Stimulated activated CD4-positive, alpha-beta T cell treated with anti-CD3 and anti-CD28 coated beads, Interleukin-12 subunit alpha, Interleukin-12 subunit beta, amount 100 ng/mL, for 4 hours (primary cell): ENCODE measurements at regions not wholly inside any gene's neighbourhood (a gene's known extent, or its start where the extent isn't known, plus 50 kb on each side); places are given as distances from the start of the nearest gene placed in this dataset.

Experiments
- DNase-seq: peaks from one replicate; pipeline ENCODE4 v3.0.0-alpha.2; 2020

GRCh38 chr12:30874455-30875321, 51.9 kb upstream of the TSPAN11 start:
- DNase-seq = no peak

GRCh38 chr12:30870491-30871265, 55.9 kb upstream of the TSPAN11 start:
- DNase-seq = no peak

GRCh38 chr12:30867415-30867814, 59.1 kb upstream of the TSPAN11 start:
- DNase-seq = no peak

- DNase-seq = no peak
Observed at GRCh38 chr12:30866256-30866655, 60.3 kb upstream of the TSPAN11 start.

- no peak for DNase-seq
Observed at GRCh38 chr12:30863839-30864238, 62.7 kb upstream of the TSPAN11 start.

- no peak for DNase-seq
Observed at GRCh38 chr12:30862486-30862885, 64.1 kb upstream of the TSPAN11 start.

GRCh38 chr12:30859226-30859625, 67.3 kb upstream of the TSPAN11 start:
- no peak for DNase-seq

- DNase-seq = no peak
Observed at GRCh38 chr12:30858471-30858870, 68.1 kb upstream of the TSPAN11 start.

GRCh38 chr12:30853561-30854133, 72.9 kb upstream of the TSPAN11 start:
- no peak for DNase-seq

GRCh38 chr12:30850684-30851083, 75.9 kb upstream of the TSPAN11 start:
- DNase-seq = no peak

GRCh38 chr12:30847259-30847658, 79.3 kb upstream of the TSPAN11 start:
- DNase-seq = no peak

- no peak for DNase-seq
Observed at GRCh38 chr12:30846776-30847175, 79.8 kb upstream of the TSPAN11 start.

GRCh38 chr12:30845676-30846075, 80.9 kb upstream of the TSPAN11 start:
- no peak for DNase-seq

GRCh38 chr12:30843211-30843610, 83.3 kb upstream of the TSPAN11 start:
- DNase-seq = no peak

GRCh38 chr12:30840715-30841114, 85.8 kb upstream of the TSPAN11 start:
- DNase-seq = no peak

GRCh38 chr12:30839643-30840220, 85.0 kb upstream of the CAPRIN2 start:
- no peak for DNase-seq

- DNase-seq = no peak
Observed at GRCh38 chr12:30837595-30837994, 82.8 kb upstream of the CAPRIN2 start.

- DNase-seq = no peak
Observed at GRCh38 chr12:30836656-30837445, 82.1 kb upstream of the CAPRIN2 start.

GRCh38 chr12:30835216-30835615, 80.5 kb upstream of the CAPRIN2 start:
- no peak for DNase-seq

GRCh38 chr12:30830751-30831150, 76.0 kb upstream of the CAPRIN2 start:
- DNase-seq = no peak

GRCh38 chr12:30829876-30830275, 75.1 kb upstream of the CAPRIN2 start:
- DNase-seq = no peak

GRCh38 chr12:30828686-30829085, 73.9 kb upstream of the CAPRIN2 start:
- DNase-seq = no peak
